ENCODE measurements at regions not wholly inside any gene's neighbourhood (a gene's known extent, or its start where the extent isn't known, plus 50 kb on each side); places are given as distances from the start of the nearest gene placed in this dataset.

DNA sequence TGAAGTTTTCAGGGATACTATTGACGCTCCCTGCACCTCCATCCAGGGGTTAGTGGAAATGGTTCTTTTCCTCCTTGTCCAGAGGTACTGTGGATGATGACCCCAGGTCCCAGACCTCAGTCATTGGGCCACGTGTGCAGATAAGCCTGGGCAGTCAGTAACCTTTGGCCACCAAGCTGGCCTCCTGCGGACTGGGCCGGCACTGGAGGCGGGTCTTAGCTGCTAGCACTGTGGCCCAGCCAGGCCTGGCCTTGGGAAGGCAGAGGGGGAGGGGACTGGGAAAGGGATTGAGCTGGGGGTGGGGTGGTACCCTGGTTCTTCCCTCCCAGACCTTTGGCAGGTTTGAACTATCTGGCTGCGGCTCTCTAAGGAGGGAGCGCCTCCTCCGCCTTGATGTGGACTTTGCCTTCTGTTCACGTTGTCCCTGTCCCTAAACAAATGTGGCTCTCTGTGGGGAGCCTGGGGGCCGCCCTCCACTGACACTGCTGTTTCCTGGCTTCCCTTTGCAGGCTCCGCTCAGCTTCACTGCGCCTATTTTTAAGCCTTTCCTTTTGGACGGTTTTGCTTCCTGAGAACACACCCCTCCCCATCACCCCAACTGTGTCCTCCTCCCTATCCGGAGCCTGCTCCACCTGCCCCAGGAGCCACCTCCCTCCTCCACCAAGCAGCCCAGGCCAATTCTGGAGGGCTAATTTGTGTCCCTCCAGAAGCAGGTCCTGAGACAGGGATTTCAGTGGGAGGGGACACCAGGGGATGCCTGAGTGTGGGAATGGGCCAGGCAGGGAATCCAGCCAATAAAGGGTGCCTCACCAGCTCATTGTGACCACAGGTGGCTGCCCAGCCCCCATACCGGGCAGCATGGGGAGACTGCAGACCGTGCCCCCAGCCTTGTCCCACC lies 251.9 kb downstream of the SEC14L1 start (continued):
- TF ChIP-seq, protein P1, sequence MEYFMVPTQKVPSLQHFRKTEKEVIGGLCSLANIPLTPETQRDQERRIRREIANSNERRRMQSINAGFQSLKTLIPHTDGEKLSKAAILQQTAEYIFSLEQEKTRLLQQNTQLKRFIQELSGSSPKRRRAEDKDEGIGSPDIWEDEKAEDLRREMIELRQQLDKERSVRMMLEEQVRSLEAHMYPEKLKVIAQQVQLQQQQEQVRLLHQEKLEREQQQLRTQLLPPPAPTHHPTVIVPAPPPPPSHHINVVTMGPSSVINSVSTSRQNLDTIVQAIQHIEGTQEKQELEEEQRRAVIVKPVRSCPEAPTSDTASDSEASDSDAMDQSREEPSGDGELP (IDR thresholded peaks at IDR 0.05; ENCODE audit: borderline replicate concordance, low read depth), result peak; percentile 87; the same call in 1 of the 2 replicates
- TF ChIP-seq ZNF772 (CRISPR knock-in tag; IDR thresholded peaks at IDR 0.05) (peak; percentile 59; the same call in 1 of the 2 replicates), ZSCAN25 (CRISPR knock-in tag; IDR thresholded peaks at IDR 0.05) (peak; percentile 45; the same call in 1 of the 2 replicates), HOXA5 (CRISPR knock-in tag; IDR thresholded peaks at IDR 0.05) (peak; percentile 26; the same call in 1 of the 2 replicates), ZNF460 (CRISPR knock-in tag; IDR thresholded peaks at IDR 0.05; ENCODE audit: borderline replicate concordance) (peak; percentile 56; the same call in 1 of the 2 replicates), ZNF512B (CRISPR knock-in tag; IDR thresholded peaks at IDR 0.05; ENCODE audit: borderline replicate concordance) (peak; percentile 87; the same call in 1 of the 2 replicates), HMG20A (CRISPR knock-in tag; IDR thresholded peaks at IDR 0.05; ENCODE audit: borderline replicate concordance) (peak; percentile 85), SP4 (CRISPR knock-in tag; IDR thresholded peaks at IDR 0.05) (peak; percentile 78; the same call in 1 of the 2 replicates), THRA (CRISPR knock-in tag; IDR thresholded peaks at IDR 0.05; ENCODE audit: borderline replicate concordance) (peak; percentile 90), ZBTB38 (CRISPR knock-in tag; IDR thresholded peaks at IDR 0.05) (peak; percentile 85), SP2 (CRISPR knock-in tag; IDR thresholded peaks at IDR 0.05) (peak; percentile 43; the same call in 1 of the 2 replicates), KLF9 (CRISPR knock-in tag; IDR thresholded peaks at IDR 0.05; ENCODE audit: low read depth) (peak; percentile 26; the same call in 1 of the 2 replicates), ZBTB25 (CRISPR knock-in tag; IDR thresholded peaks at IDR 0.05) (peak; percentile 68), LBX2 (CRISPR knock-in tag; IDR thresholded peaks at IDR 0.05; ENCODE audit: borderline replicate concordance) (no peak), MYC (CRISPR knock-in tag; IDR thresholded peaks at IDR 0.05; ENCODE audit: borderline replicate concordance) (peak; percentile 99), ZNF503 (CRISPR knock-in tag; IDR thresholded peaks at IDR 0.05) (peak; percentile 75), REXO4 (CRISPR knock-in tag; IDR thresholded peaks at IDR 0.05; ENCODE audit: borderline replicate concordance) (no peak), ZKSCAN1 (IDR thresholded peaks at IDR 0.05; ENCODE audit: low read length) (no peak), PCBP1 (IDR thresholded peaks at IDR 0.05; ENCODE audit: borderline replicate concordance, low read depth, low read length) (peak; percentile 79; the same call in 1 of the 2 replicates), ZNF572 (CRISPR knock-in tag; IDR thresholded peaks at IDR 0.05) (0 out of 2 replicates have a peak, but pooled peaks have one; percentile 66)

Data from HepG2 (cell line).